Mononuclear cell (primary cell): ENCODE measurements at regions not wholly inside any gene's neighbourhood (a gene's known extent, or its start where the extent isn't known, plus 50 kb on each side); places are given as distances from the start of the nearest gene placed in this dataset.

Source experiments
- H3K27me3 ChIP-seq: 2 replicates; pipeline ENCODE4 v1.6.0; 2011; ENCODE audit warnings: low read length, control low read depth; ENCODE audit not compliant: insufficient read depth
- H3K4me1 ChIP-seq: 2 replicates; pipeline ENCODE4 v1.5.1; 2011; ENCODE audit warnings: mild to moderate bottlenecking, low read length, control low read depth; ENCODE audit not compliant: insufficient read depth
- H3K4me3 ChIP-seq: 2 replicates; pipeline ENCODE4 v1.5.1; 2011; ENCODE audit warnings: mild to moderate bottlenecking, low read length, moderate library complexity
- H3K9me3 ChIP-seq: 2 replicates; pipeline ENCODE4 v1.5.1; 2011; ENCODE audit warnings: low read depth, mild to moderate bottlenecking, control low read depth, low read length

DNA sequence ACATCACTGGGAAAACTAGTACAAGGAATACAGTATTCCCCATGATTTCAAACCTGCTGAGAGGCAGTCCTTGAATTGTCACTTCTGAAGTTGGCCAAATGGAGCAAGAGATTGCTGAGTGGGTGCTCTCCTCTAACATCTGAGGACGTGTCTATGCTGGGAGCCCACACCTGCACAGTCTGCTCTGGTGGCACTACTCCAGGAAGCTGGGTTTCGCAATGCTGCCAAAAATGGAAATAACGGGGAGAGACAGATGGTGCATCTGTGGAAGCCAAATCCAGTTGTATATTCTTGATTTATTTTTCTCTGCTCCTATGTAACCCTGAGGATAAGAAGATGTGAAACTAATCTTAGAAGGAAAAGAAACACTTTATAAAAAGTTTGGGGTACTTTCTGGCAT, 240.1 kb upstream of the CTSO start:
- no peaks in the 10 kb centered on the region for H3K4me1 ChIP-seq
- H3K4me3 ChIP-seq, result no peak overlapping the region
- H3K9me3 ChIP-seq, result no peaks in the 10 kb centered on the region
- no peaks in the 10 kb centered on the region for H3K27me3 ChIP-seq

DNA sequence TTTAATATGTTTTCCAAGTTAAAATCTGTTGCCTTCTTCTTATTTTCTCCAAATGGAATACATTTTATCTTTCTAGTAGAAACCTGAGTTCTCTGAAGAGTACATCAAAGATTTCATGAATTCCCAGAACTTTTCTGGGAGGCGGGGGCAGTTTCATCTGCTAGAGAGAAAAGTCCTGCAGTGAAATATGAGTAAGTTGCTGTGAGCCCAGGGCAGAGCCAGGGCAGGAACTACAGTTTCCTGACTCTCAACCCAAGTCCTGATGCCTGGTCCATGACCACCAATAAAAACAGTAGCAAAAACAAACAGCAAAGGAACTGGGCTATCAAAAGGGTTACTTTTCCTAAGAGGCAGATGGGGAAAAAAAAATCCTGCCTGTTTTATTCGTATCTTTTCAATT, 239.4 kb upstream of the CTSO start:
- Histone ChIP-seq H3K27me3 (no peaks in the 10 kb centered on the region), H3K4me1 (no peaks in the 10 kb centered on the region), H3K4me3 (no peak overlapping the region), H3K9me3 (no peaks in the 10 kb centered on the region)

- Histone ChIP-seq H3K4me3 (no peak overlapping the region), H3K4me1 (no peaks in the 10 kb centered on the region)
These were observed 238.4 kb upstream of the CTSO start for GRCh38 chr4:156192033-156192432.

GRCh38 chr4:156191044-156191781, 237.5 kb upstream of the CTSO start:
- H3K9me3 ChIP-seq, result no peaks in the 10 kb centered on the region
- no peaks in the 10 kb centered on the region for H3K4me1 ChIP-seq
- H3K27me3 ChIP-seq, result no peaks in the 10 kb centered on the region
- H3K4me3 ChIP-seq, result no peak overlapping the region

More at GRCh38 chr4:156192033-156192432, 238.4 kb upstream of the CTSO start:
- no peaks in the 10 kb centered on the region for H3K9me3 ChIP-seq
- no peaks in the 10 kb centered on the region for H3K27me3 ChIP-seq

- no peaks in the 10 kb centered on the region for H3K4me1 ChIP-seq
- no peak overlapping the region for H3K4me3 ChIP-seq
- no peaks in the 10 kb centered on the region for H3K9me3 ChIP-seq
- no peaks in the 10 kb centered on the region for H3K27me3 ChIP-seq
These were observed 236.9 kb upstream of the CTSO start for GRCh38 chr4:156190615-156191014.

- Histone ChIP-seq H3K4me1 (no peaks in the 10 kb centered on the region), H3K27me3 (no peaks in the 10 kb centered on the region), H3K4me3 (no peak overlapping the region), H3K9me3 (no peaks in the 10 kb centered on the region)
These were observed 234.9 kb upstream of the CTSO start for GRCh38 chr4:156188596-156188995.

DNA sequence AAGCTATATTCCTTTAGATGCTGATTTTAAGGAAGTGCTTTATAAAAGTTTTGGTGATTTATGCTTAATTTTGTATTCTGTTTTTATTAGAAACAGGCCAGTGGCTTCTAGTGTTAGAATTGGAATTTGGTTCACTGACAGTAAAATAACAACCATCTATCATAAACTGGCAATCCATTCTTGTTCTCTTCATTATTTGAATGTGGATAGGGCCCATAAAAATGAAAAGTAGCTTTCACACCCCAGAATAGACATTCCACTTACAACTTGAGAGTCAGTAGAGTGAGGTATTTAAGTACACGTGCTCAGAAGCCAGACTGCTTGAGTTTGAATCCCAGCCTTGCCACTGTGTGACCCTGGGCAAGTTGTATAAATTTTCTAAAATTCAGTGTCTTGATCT, 232.4 kb upstream of the CTSO start:
- Histone ChIP-seq H3K9me3 (no peaks in the 10 kb centered on the region), H3K27me3 (no peaks in the 10 kb centered on the region), H3K4me3 (no peak overlapping the region), H3K4me1 (no peaks in the 10 kb centered on the region)

GRCh38 chr4:156185514-156186055, 231.9 kb upstream of the CTSO start:
- no peaks in the 10 kb centered on the region for H3K27me3 ChIP-seq
- H3K9me3 ChIP-seq, result no peaks in the 10 kb centered on the region
- no peak overlapping the region for H3K4me3 ChIP-seq
- no peaks in the 10 kb centered on the region for H3K4me1 ChIP-seq

DNA sequence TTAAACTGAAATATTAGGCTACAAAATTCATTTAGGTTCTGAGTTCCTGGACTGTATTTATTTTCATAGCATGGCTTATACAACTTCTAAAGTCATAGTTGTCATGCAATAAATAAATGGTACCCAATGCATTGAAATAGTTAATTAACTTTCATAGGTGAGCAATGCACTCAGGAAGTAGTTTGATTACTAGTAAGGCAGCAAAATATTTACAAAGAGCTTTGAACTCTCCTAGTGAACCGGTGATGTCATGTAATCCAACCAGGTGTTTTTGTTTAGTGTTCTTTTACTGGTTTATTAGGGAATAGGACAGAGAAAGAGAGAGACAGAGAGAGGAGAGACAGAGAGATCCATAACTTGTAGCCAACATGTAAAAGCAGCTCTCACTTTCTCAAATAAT, 228.6 kb upstream of the CTSO start:
- no peaks in the 10 kb centered on the region for H3K27me3 ChIP-seq
- no peak overlapping the region for H3K4me3 ChIP-seq
- H3K9me3 ChIP-seq, result no peaks in the 10 kb centered on the region
- no peaks in the 10 kb centered on the region for H3K4me1 ChIP-seq

GRCh38 chr4:156177941-156178340, 224.3 kb upstream of the CTSO start:
- no peaks in the 10 kb centered on the region for H3K4me1 ChIP-seq
- H3K9me3 ChIP-seq, result no peaks in the 10 kb centered on the region
- no peaks in the 10 kb centered on the region for H3K27me3 ChIP-seq
- H3K4me3 ChIP-seq, result no peak overlapping the region

DNA sequence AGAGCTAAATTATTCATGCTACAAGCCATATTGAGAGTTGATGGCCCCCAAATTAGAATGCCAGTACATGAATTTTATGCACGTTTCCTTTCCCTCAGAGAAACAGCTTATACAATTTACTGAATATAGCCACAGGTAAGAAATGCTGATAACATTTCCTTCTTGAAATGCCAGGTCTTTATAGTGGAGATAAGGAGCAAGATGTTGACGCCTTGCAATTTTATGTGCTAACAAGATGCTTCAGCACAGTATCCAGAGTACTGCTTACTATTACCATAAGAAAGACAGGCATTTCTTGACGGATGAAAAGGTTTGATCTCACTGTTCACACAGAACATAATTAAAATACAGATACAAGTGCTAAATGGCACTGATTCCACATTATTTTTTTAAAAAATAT, 223.2 kb upstream of the CTSO start:
- no peaks in the 10 kb centered on the region for H3K27me3 ChIP-seq
- no peaks in the 10 kb centered on the region for H3K9me3 ChIP-seq
- no peak overlapping the region for H3K4me3 ChIP-seq
- H3K4me1 ChIP-seq, result no peaks in the 10 kb centered on the region

DNA sequence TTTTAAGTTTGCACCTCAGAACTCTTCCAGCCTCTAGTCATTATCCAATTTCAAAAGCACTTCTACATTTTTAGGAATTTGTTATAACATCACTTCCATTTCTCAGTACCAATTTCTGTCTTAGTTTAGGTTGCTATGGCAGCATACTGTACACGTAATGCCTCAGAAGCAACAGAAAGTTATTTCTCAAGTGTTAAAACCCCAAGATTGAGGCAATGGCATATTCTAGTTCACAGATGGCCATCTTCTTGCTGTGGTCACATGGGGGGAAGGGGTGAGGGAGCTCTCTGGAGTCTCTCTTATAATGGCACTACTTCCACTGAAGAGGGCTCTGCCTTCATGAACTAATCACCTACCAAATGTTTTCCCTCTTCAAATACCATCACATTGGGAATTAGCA, 220.3 kb upstream of the CTSO start:
- no peaks in the 10 kb centered on the region for H3K4me1 ChIP-seq
- no peaks in the 10 kb centered on the region for H3K27me3 ChIP-seq
- H3K4me3 ChIP-seq, result no peak overlapping the region
- no peaks in the 10 kb centered on the region for H3K9me3 ChIP-seq

- Histone ChIP-seq H3K27me3 (no peaks in the 10 kb centered on the region), H3K9me3 (no peaks in the 10 kb centered on the region), H3K4me3 (no peak overlapping the region), H3K4me1 (no peaks in the 10 kb centered on the region)
These were observed 219.8 kb upstream of the CTSO start for GRCh38 chr4:156173486-156173885.

DNA sequence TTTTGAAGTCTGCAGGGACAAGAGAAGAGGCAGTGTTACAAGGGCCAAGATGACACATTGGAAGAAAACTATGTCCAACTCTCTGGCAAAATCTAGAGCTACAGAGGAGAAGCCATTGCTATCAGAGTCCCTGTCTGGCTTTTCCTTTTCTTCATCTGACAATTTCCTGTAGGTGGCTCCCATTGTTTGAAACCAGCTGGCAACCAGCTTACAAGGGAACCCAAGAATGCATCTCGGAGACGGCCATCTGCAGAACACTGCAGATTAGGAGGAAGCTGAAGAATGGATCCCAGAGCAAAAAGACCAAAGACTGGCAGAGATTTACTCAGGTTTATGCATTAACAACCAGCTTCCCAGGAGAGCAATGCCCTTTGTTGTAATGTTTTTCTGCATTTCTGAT, 216.2 kb upstream of the CTSO start:
- Histone ChIP-seq H3K9me3 (no peaks in the 10 kb centered on the region), H3K27me3 (no peaks in the 10 kb centered on the region), H3K4me3 (no peak overlapping the region), H3K4me1 (no peaks in the 10 kb centered on the region)

DNA sequence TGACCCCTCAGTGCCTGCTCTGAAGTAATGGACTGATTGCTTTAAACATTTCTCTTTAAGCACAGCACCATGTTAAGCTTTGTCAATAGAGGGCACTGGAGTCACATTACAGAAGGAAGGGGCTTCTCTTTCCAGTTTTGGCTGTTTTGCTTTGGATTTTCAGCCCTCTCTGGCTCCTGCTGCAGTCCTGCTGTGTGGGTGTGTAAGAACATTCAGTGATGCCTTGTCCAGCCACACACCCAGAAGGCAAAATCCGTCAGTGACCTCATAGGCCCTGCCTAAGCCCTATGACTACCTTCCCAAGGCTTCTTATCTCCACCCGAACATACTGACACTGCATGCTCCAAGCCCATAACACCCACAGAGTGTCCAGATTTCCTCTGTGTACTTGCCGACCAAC, 215.3 kb upstream of the CTSO start:
- Histone ChIP-seq H3K27me3 (no peaks in the 10 kb centered on the region), H3K4me3 (no peak overlapping the region), H3K4me1 (no peaks in the 10 kb centered on the region), H3K9me3 (no peaks in the 10 kb centered on the region)

- Histone ChIP-seq H3K9me3 (peaks cover 3% of the 10 kb centered on the region), H3K4me3 (no peak overlapping the region), H3K27me3 (no peaks in the 10 kb centered on the region), H3K4me1 (no peaks in the 10 kb centered on the region)
These were observed 214.6 kb upstream of the CTSO start for GRCh38 chr4:156168288-156168687.
